GM23248 (cell line): ENCODE measurements at regions not wholly inside any gene's neighbourhood (a gene's known extent, or its start where the extent isn't known, plus 50 kb on each side); places are given as distances from the start of the nearest gene placed in this dataset.

ENCODE experiments used
- EZH2 ChIP-seq: fragments of 200-600 bp; sonication (generic); IDR thresholded peaks from 2 replicates; pipeline ENCODE4 v1.6.1; 2018; ENCODE audit warnings: antibody characterized with exemption, mild to moderate bottlenecking; ENCODE audit not compliant: insufficient read depth, poor library complexity, severe bottlenecking
- EZH2phosphoT487 ChIP-seq: fragments of 200-600 bp; sonication (generic); IDR thresholded peaks from 2 replicates; pipeline ENCODE4 v1.6.1; 2018; ENCODE audit warnings: antibody characterized with exemption, moderate library complexity, mild to moderate bottlenecking, low read depth; ENCODE audit not compliant: insufficient read depth

DNA sequence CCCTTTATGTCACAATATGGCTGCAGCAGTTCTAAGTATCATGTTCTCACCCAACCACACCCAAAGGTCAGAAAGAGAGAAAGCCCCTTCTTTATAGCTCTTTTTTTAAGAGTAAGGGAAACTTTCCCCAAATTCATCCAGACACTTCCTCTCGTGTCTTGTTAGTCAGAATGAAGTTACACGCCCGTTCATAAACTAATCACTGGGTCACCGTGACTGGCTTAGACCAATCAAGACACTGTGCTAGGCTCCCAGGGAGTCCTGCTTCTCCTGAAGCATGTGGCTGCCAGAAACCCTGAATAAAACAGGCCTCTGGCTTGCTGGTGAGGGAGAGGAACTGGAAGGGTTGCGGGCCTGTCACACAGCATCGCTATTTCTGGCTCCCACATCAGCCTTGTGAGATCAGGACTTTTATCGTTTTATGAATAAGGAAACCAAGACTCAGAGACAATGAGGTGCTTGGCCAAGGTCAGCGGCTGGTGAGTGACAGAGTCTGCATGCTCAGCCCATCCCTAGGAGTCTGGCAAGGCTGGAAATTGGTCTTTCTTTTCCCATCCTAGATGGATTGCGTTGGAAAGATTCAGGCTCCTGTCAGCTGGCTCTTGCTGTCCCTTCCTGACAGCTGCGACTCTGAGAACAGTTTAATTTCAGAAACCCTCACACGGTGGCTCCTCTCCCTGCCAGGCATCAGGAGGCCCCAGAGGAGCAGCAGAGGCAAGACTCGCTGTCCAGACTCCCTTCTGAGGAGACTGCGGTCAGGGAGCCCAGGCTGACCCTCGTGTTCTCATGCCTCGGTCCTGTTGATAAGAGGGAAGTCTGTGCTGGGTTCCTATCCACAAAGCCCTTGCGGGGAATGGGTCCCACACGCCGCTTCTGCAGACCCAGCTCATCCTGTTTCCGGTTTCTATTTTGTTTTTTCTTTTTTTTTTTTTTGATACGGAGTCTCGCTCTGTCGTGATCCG, 104.5 kb upstream of the TAF1B start:
- TF ChIP-seq EZH2, result no peak
- TF ChIP-seq EZH2phosphoT487, result no peak
